GM23338 (cell line): ENCODE measurements at regions not wholly inside any gene's neighbourhood (a gene's known extent, or its start where the extent isn't known, plus 50 kb on each side); places are given as distances from the start of the nearest gene placed in this dataset.

ENCODE experiments used
- ATAC-seq: fragments of 200-7000 bp; cut with Tn5 transposase; 3 replicates; pipeline ENCODE4 v1.9.1; 2020
- DNase-seq: peaks from one replicate; pipeline ENCODE4 v3.0.0-alpha.2; 2015; ENCODE audit warnings: low spot score
- H2AFZ ChIP-seq: fragments of 200-600 bp; sonication (generic); 2 replicates; pipeline ENCODE4 v1.8.0; 2016; ENCODE audit warnings: antibody characterized with exemption, mild to moderate bottlenecking, moderate library complexity
- H3F3A ChIP-seq: fragments of 200-600 bp; sonication (generic); replicated peaks from 2 replicates; pipeline ENCODE4 v1.8.0; 2017; ENCODE audit warnings: antibody characterized with exemption, mixed run types, low read depth
- H3K27ac ChIP-seq: fragments of 200-600 bp; sonication (generic); 2 replicates; pipeline ENCODE4 v1.6.1; 2016; ENCODE audit warnings: low read depth
- H3K27me3 ChIP-seq: fragments of 200-600 bp; sonication (generic); 2 replicates; pipeline ENCODE4 v1.8.0; 2016; ENCODE audit warnings: mild to moderate bottlenecking, mixed run types, moderate library complexity; ENCODE audit not compliant: insufficient read depth
- H3K36me3 ChIP-seq: fragments of 200-600 bp; sonication (generic); 2 replicates; pipeline ENCODE4 v1.8.0; 2016; ENCODE audit warnings: mild to moderate bottlenecking; ENCODE audit not compliant: insufficient read depth
- H3K4me1 ChIP-seq: fragments of 200-600 bp; sonication (generic); 2 replicates; pipeline ENCODE4 v1.8.0; 2016; ENCODE audit warnings: mild to moderate bottlenecking, moderate library complexity; ENCODE audit not compliant: insufficient read depth
- H3K4me2 ChIP-seq: fragments of 200-600 bp; sonication (generic); 2 replicates; pipeline ENCODE4 v1.7.1; 2017; ENCODE audit warnings: mixed run types
- H3K4me3 ChIP-seq: fragments of 200-600 bp; sonication (generic); 2 replicates; pipeline ENCODE4 v1.6.1; 2016; ENCODE audit warnings: mixed run types
- H3K79me2 ChIP-seq: fragments of 200-600 bp; sonication (generic); replicated peaks from 2 replicates; pipeline ENCODE4 v1.8.0; 2017; ENCODE audit warnings: mild to moderate bottlenecking; ENCODE audit not compliant: insufficient read depth
- H3K9me2 ChIP-seq: fragments of 200-600 bp; sonication (generic); 2 replicates; pipeline ENCODE4 v1.8.0; 2017; ENCODE audit not compliant: insufficient read depth
- H4K20me1 ChIP-seq: fragments of 200-600 bp; sonication (generic); replicated peaks from 2 replicates; pipeline ENCODE4 v1.8.0; 2017; ENCODE audit warnings: mild to moderate bottlenecking; ENCODE audit not compliant: insufficient read depth
- H3K27ac Mint-ChIP-seq: 2 replicates; pipeline ENCODE4 v1.8.0; 2020; ENCODE audit warnings: inconsistent platforms, mild to moderate bottlenecking, moderate library complexity, mixed read lengths
- H3K27me3 Mint-ChIP-seq: 3 replicates; pipeline ENCODE4 v1.8.0; 2022; ENCODE audit warnings: low read depth, mild to moderate bottlenecking, moderate library complexity, mixed read lengths, inconsistent platforms; ENCODE audit not compliant: insufficient read depth, poor library complexity
- H3K36me3 Mint-ChIP-seq: 3 replicates; pipeline ENCODE4 v1.8.0; 2021; ENCODE audit warnings: low read depth, mild to moderate bottlenecking, inconsistent platforms, moderate library complexity, mixed read lengths
- H3K4me1 Mint-ChIP-seq: 3 replicates; pipeline ENCODE4 v1.8.0; 2020; ENCODE audit warnings: mild to moderate bottlenecking, inconsistent platforms, mixed read lengths
- H3K4me3 Mint-ChIP-seq: 3 replicates; pipeline ENCODE4 v1.8.0; 2021; ENCODE audit warnings: moderate library complexity, mild to moderate bottlenecking, inconsistent platforms, mixed read lengths
- H3K9me3 Mint-ChIP-seq: 3 replicates; pipeline ENCODE4 v1.8.0; 2020; ENCODE audit warnings: moderate library complexity, mild to moderate bottlenecking, inconsistent platforms, mixed read lengths
- CREB1 ChIP-seq: fragments of 250-450 bp; sonication (Bioruptor Pico); IDR thresholded peaks from 2 replicates; pipeline ENCODE4 v1.5.0; 2020; ENCODE audit warnings: low read depth, mild to moderate bottlenecking, moderate library complexity
- ETS1 ChIP-seq: IDR thresholded peaks from 2 replicates; pipeline ENCODE4 v1.6.1; 2016; ENCODE audit warnings: antibody characterized with exemption
- JUNB ChIP-seq: IDR thresholded peaks from one replicate; pipeline ENCODE4 v1.6.1; 2016; ENCODE audit warnings: antibody characterized with exemption; ENCODE audit not compliant: unreplicated experiment
- ZNF114 ChIP-seq: fragments of 250-450 bp; sonication (Bioruptor Pico); IDR thresholded peaks from 2 replicates; pipeline ENCODE4 v1.5.0; 2020; ENCODE audit warnings: mild to moderate bottlenecking, moderate library complexity
- ZNF331 ChIP-seq: fragments of 250-450 bp; sonication (Bioruptor Pico); IDR thresholded peaks from 2 replicates; pipeline ENCODE4 v1.5.0; 2020; ENCODE audit warnings: low read depth, mild to moderate bottlenecking, moderate library complexity
- TF ChIP-seq, protein P1 (sequence below): IDR thresholded peaks from one replicate; pipeline ENCODE4 v1.6.1; 2018; ENCODE audit warnings: antibody characterized with exemption; ENCODE audit not compliant: unreplicated experiment
- TF ChIP-seq, protein P2 (sequence below), 2 experiments: fragments of 200-600 bp in 1 of 2; sonication (generic) in 1 of 2; conservative IDR thresholded peaks; 2 replicates each; pipeline versions ENCODE4 v1.5.1 to v1.6.1; 2016 to 2017; ENCODE audit warnings: antibody characterized with exemption in 2 of 2, low read depth in 2 of 2, mild to moderate bottlenecking in 2 of 2, moderate library complexity in 1 of 2

DNA sequence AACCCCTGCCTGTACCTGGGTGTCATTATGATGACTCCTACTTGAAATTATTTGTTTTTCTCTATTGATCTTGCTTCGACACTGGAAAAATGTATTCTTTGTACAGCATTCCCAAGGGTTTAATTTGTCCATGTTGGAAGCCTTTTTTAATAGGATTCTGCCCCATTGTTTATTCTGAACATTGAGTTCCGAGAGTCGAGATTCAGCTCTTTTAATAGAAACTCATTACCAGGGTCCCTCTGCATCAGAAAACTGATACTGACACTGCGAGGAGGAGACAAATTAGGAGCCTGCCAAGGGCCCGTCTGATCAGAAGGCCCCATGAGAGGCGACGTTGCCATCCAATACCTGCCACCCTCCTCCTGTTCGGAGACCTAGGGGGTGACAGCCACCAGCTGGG lies 260.5 kb upstream of the ZMIZ1 start:
- Histone ChIP-seq H3K4me2 (no peak overlapping the region), H3K4me1 (no peaks in the 10 kb centered on the region), H3K27ac (no peak overlapping the region), H4K20me1 (no peaks in the 10 kb centered on the region), H3K36me3 (no peaks in the 10 kb centered on the region), H3K4me3 (no peak overlapping the region), H2AFZ (no peak overlapping the region), H3K27me3 (no peaks in the 10 kb centered on the region), H3K79me2 (no peaks in the 10 kb centered on the region), H3K9me2 (peaks cover 3% of the 10 kb centered on the region; the same call in 1 of the 2 replicates), H3F3A (no peaks in the 10 kb centered on the region)
- no peak for TF ChIP-seq CREB1 (CRISPR knock-in tag)
- TF ChIP-seq, protein P1, sequence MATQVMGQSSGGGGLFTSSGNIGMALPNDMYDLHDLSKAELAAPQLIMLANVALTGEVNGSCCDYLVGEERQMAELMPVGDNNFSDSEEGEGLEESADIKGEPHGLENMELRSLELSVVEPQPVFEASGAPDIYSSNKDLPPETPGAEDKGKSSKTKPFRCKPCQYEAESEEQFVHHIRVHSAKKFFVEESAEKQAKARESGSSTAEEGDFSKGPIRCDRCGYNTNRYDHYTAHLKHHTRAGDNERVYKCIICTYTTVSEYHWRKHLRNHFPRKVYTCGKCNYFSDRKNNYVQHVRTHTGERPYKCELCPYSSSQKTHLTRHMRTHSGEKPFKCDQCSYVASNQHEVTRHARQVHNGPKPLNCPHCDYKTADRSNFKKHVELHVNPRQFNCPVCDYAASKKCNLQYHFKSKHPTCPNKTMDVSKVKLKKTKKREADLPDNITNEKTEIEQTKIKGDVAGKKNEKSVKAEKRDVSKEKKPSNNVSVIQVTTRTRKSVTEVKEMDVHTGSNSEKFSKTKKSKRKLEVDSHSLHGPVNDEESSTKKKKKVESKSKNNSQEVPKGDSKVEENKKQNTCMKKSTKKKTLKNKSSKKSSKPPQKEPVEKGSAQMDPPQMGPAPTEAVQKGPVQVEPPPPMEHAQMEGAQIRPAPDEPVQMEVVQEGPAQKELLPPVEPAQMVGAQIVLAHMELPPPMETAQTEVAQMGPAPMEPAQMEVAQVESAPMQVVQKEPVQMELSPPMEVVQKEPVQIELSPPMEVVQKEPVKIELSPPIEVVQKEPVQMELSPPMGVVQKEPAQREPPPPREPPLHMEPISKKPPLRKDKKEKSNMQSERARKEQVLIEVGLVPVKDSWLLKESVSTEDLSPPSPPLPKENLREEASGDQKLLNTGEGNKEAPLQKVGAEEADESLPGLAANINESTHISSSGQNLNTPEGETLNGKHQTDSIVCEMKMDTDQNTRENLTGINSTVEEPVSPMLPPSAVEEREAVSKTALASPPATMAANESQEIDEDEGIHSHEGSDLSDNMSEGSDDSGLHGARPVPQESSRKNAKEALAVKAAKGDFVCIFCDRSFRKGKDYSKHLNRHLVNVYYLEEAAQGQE, result no peak
- no peak for DNase-seq
- H3K4me3 Mint-ChIP-seq, result no peak overlapping the region
- no peak for ATAC-seq
- no peaks in the 10 kb centered on the region; the same call in 2 of the 3 replicates for H3K4me1 Mint-ChIP-seq
- no peaks in the 10 kb centered on the region for H3K36me3 Mint-ChIP-seq
- no peak overlapping the region for H3K27ac Mint-ChIP-seq
- peaks cover 7% of the 10 kb centered on the region for H3K27me3 Mint-ChIP-seq
- no peaks in the 10 kb centered on the region; the same call in 2 of the 3 replicates for H3K9me3 Mint-ChIP-seq

DNA sequence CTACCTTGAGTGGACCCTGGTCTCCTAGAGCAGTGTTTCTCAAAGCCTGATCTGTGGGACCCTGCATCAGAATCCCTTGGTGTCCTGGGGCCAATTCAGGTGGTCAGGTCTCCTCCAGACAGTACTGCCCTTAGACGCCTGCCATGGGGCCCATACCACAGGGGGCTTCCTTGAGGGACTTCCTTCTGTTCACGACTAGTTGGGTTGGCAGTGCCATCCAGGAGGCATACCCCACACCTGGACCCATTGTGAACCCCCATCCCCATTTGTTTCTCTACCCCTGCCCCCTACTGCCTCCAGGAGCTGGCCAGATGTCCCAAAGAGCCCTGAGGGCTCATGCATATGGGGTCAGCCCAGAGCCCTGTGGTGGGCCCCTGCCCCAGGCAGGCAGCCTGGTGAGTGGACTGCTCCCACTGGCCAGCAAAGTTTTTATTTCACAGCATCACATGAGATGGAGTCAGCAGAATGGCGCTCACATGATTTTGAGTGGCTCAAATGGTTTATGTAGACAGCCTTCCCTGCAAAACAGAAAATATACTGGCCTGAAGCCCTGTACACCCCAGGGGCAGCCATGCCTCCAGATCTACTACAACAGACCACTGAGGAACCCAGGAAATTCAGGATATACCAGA lies 259.9 kb upstream of the ZMIZ1 start:
- DNase-seq (no peak), ATAC-seq (no peak)
- Histone ChIP-seq H3K9me2 (peaks cover 3% of the 10 kb centered on the region; the same call in 1 of the 2 replicates), H4K20me1 (no peaks in the 10 kb centered on the region), H3K36me3 (no peaks in the 10 kb centered on the region), H3K27me3 (no peaks in the 10 kb centered on the region), H3K4me3 (no peak overlapping the region), H3K4me1 (no peaks in the 10 kb centered on the region), H2AFZ (no peak overlapping the region), H3K4me2 (no peak overlapping the region), H3F3A (no peaks in the 10 kb centered on the region), H3K79me2 (no peaks in the 10 kb centered on the region), H3K27ac (no peak overlapping the region)
- Mint-ChIP-seq H3K4me1 (no peaks in the 10 kb centered on the region; the same call in 2 of the 3 replicates), H3K4me3 (no peak overlapping the region), H3K27me3 (peaks cover 10% of the 10 kb centered on the region), H3K27ac (no peak overlapping the region), H3K9me3 (no peaks in the 10 kb centered on the region; the same call in 2 of the 3 replicates), H3K36me3 (no peaks in the 10 kb centered on the region)
- TF ChIP-seq ZNF114 (no peak), ZNF331 (no peak), ETS1 (no peak), JUNB (no peak)
- TF ChIP-seq, protein P1, result no peak
- TF ChIP-seq, protein P2, sequence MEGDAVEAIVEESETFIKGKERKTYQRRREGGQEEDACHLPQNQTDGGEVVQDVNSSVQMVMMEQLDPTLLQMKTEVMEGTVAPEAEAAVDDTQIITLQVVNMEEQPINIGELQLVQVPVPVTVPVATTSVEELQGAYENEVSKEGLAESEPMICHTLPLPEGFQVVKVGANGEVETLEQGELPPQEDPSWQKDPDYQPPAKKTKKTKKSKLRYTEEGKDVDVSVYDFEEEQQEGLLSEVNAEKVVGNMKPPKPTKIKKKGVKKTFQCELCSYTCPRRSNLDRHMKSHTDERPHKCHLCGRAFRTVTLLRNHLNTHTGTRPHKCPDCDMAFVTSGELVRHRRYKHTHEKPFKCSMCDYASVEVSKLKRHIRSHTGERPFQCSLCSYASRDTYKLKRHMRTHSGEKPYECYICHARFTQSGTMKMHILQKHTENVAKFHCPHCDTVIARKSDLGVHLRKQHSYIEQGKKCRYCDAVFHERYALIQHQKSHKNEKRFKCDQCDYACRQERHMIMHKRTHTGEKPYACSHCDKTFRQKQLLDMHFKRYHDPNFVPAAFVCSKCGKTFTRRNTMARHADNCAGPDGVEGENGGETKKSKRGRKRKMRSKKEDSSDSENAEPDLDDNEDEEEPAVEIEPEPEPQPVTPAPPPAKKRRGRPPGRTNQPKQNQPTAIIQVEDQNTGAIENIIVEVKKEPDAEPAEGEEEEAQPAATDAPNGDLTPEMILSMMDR (conservative IDR thresholded peaks at IDR 0.05; ENCODE audit: low read depth in 2 of 2), result no peak
